ENCODE measurements at regions not wholly inside any gene's neighbourhood (a gene's known extent, or its start where the extent isn't known, plus 50 kb on each side); places are given as distances from the start of the nearest gene placed in this dataset.
A peak's percentile ranks its signal among the peaks of the same experiment; 100 is the strongest.

- Histone ChIP-seq H3K9me3 (ENCODE audit: control insufficient read depth, insufficient read depth, low read depth, low read length) (no peaks in the 10 kb centered on the region), H3K27ac (ENCODE audit: insufficient read depth, low read length) (no peak overlapping the region), H3K4me1 (ENCODE audit: control insufficient read depth, extremely low read depth, insufficient read depth, low read length) (no peaks in the 10 kb centered on the region), H3K36me3 (ENCODE audit: control insufficient read depth, insufficient read depth, low read length) (no peaks in the 10 kb centered on the region), H3K4me3 (replicated peaks in 1 of 4; ENCODE audit: control extremely low read depth in 1 of 4, insufficient read depth in 1 of 4, low read depth in 3 of 4, low read length in 4 of 4) (no peak overlapping the region), H3K9ac (ENCODE audit: insufficient read depth, low read length) (no peak overlapping the region), H3K79me2 (ENCODE audit: control insufficient read depth, insufficient read depth, low read length) (no peaks in the 10 kb centered on the region), H3K4me2 (ENCODE audit: extremely low read depth, insufficient read depth, low read length) (no peak overlapping the region), H2AFZ (ENCODE audit: low read length) (no peak overlapping the region), H3K27me3 (ENCODE audit: control insufficient read depth, insufficient read depth, low read length) (no peaks in the 10 kb centered on the region), H4K20me1 (ENCODE audit: control insufficient read depth, extremely low read depth, insufficient read depth, low read length) (no peaks in the 10 kb centered on the region)
- peak in 1 of 2 donors; percentile 9 for DNase-seq (ENCODE audit: low read depth in 2 of 2)
- TF ChIP-seq CTCF (conservative IDR thresholded peaks at IDR 0.05 in 1 of 2, IDR thresholded peaks at IDR 0.05 in 1 of 2; ENCODE audit: low read depth in 1 of 2, low read length in 2 of 2) (peak in 1 of 2 donors; percentile 20), EZH2 (IDR thresholded peaks at IDR 0.05; ENCODE audit: low read length, missing control alignments) (no peak)
Observed at GRCh38 chr16:6081320-6081976, 983.9 kb upstream of the EEF2KMT start.

- H3K27ac ChIP-seq (ENCODE audit: insufficient read depth, low read length) = no peak overlapping the region
- no peaks in the 10 kb centered on the region for H4K20me1 ChIP-seq (ENCODE audit: control insufficient read depth, extremely low read depth, insufficient read depth, low read length)
- H3K4me1 ChIP-seq (ENCODE audit: control insufficient read depth, extremely low read depth, insufficient read depth, low read length) = no peaks in the 10 kb centered on the region
- H3K79me2 ChIP-seq (ENCODE audit: control insufficient read depth, insufficient read depth, low read length) = no peaks in the 10 kb centered on the region
- H3K9me3 ChIP-seq (ENCODE audit: control insufficient read depth, insufficient read depth, low read depth, low read length) = no peaks in the 10 kb centered on the region
- TF ChIP-seq EZH2 (IDR thresholded peaks at IDR 0.05; ENCODE audit: low read length, missing control alignments) = no peak
- TF ChIP-seq CTCF (conservative IDR thresholded peaks at IDR 0.05 in 1 of 2, IDR thresholded peaks at IDR 0.05 in 1 of 2; ENCODE audit: low read depth in 1 of 2, low read length in 2 of 2) = no peak
- no peak for DNase-seq (ENCODE audit: low read depth in 2 of 2)
- H3K36me3 ChIP-seq (ENCODE audit: control insufficient read depth, insufficient read depth, low read length) = no peaks in the 10 kb centered on the region
- H3K27me3 ChIP-seq (ENCODE audit: control insufficient read depth, insufficient read depth, low read length) = no peaks in the 10 kb centered on the region
- no peak overlapping the region for H3K4me2 ChIP-seq (ENCODE audit: extremely low read depth, insufficient read depth, low read length)
- no peak overlapping the region for H3K4me3 ChIP-seq (replicated peaks in 1 of 4; ENCODE audit: control extremely low read depth in 1 of 4, insufficient read depth in 1 of 4, low read depth in 3 of 4, low read length in 4 of 4)
- H3K9ac ChIP-seq (ENCODE audit: insufficient read depth, low read length) = no peak overlapping the region
- no peak overlapping the region for H2AFZ ChIP-seq (ENCODE audit: low read length)
Observed at GRCh38 chr16:6076631-6077030, 979.0 kb upstream of the EEF2KMT start.

DNA sequence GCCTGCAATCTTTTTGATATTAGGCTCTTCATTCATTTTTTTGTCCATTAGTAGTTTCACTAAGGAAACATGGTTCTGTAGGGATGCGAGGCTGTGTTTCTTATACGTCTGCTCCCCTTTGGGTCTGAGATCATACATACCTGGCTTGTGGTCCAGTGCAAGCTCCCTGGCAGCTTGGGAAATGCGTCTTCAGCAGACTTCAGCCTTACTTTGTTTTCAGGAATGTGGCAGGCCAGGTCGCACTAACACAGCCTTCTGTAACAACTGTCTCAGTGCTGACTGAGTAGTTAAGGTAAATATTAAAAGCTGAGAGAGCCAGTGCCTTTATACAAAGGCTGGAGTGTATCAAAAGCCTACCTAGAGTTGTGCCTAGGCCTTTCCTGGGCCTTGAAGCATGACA lies 970.5 kb upstream of the EEF2KMT start:
- H3K4me1 ChIP-seq (ENCODE audit: control insufficient read depth, extremely low read depth, insufficient read depth, low read length) = no peaks in the 10 kb centered on the region
- no peak for DNase-seq (ENCODE audit: low read depth in 2 of 2)
- no peaks in the 10 kb centered on the region for H4K20me1 ChIP-seq (ENCODE audit: control insufficient read depth, extremely low read depth, insufficient read depth, low read length)
- H2AFZ ChIP-seq (ENCODE audit: low read length) = no peak overlapping the region
- H3K36me3 ChIP-seq (ENCODE audit: control insufficient read depth, insufficient read depth, low read length) = no peaks in the 10 kb centered on the region
- H3K27ac ChIP-seq (ENCODE audit: insufficient read depth, low read length) = no peak overlapping the region
- no peak overlapping the region for H3K4me3 ChIP-seq (replicated peaks in 1 of 4; ENCODE audit: control extremely low read depth in 1 of 4, insufficient read depth in 1 of 4, low read depth in 3 of 4, low read length in 4 of 4)
- no peaks in the 10 kb centered on the region for H3K79me2 ChIP-seq (ENCODE audit: control insufficient read depth, insufficient read depth, low read length)
- no peak overlapping the region for H3K9ac ChIP-seq (ENCODE audit: insufficient read depth, low read length)
- TF ChIP-seq CTCF (conservative IDR thresholded peaks at IDR 0.05 in 1 of 2, IDR thresholded peaks at IDR 0.05 in 1 of 2; ENCODE audit: low read depth in 1 of 2, low read length in 2 of 2) (no peak), EZH2 (IDR thresholded peaks at IDR 0.05; ENCODE audit: low read length, missing control alignments) (no peak)
- no peak overlapping the region for H3K4me2 ChIP-seq (ENCODE audit: extremely low read depth, insufficient read depth, low read length)
- H3K27me3 ChIP-seq (ENCODE audit: control insufficient read depth, insufficient read depth, low read length) = no peaks in the 10 kb centered on the region
- H3K9me3 ChIP-seq (ENCODE audit: control insufficient read depth, insufficient read depth, low read depth, low read length) = no peaks in the 10 kb centered on the region

Measured in fibroblast of lung (primary cell).